HFF-Myc (cell line): ENCODE measurements at regions not wholly inside any gene's neighbourhood (a gene's known extent, or its start where the extent isn't known, plus 50 kb on each side); places are given as distances from the start of the nearest gene placed in this dataset.
"Not testable (repeated sequence)": the region's sequence is repeated elsewhere in the genome, so short reads cannot be mapped to it uniquely, and the experiment has no call there.

Source experiments
- DNase-seq: peaks from one replicate; pipeline ENCODE4 v3.0.0-alpha.2; 2011; ENCODE audit warnings: low read depth; ENCODE audit errors: extremely low read depth
- H3K4me3 ChIP-seq: replicated peaks from 2 replicates; pipeline ENCODE4 v1.5.1; 2011; ENCODE audit warnings: low read depth, mild to moderate bottlenecking, control low read depth, low read length
- CTCF ChIP-seq: IDR thresholded peaks from 2 replicates; pipeline ENCODE4 v1.5.1; 2012; ENCODE audit warnings: mild to moderate bottlenecking, low read depth, low read length, control low read depth; ENCODE audit errors: missing control alignments

- not testable (repeated sequence) for H3K4me3 ChIP-seq
These were observed 177.7 kb downstream of the OR4F29 start for GRCh38 chr1:273772-274171.

DNA sequence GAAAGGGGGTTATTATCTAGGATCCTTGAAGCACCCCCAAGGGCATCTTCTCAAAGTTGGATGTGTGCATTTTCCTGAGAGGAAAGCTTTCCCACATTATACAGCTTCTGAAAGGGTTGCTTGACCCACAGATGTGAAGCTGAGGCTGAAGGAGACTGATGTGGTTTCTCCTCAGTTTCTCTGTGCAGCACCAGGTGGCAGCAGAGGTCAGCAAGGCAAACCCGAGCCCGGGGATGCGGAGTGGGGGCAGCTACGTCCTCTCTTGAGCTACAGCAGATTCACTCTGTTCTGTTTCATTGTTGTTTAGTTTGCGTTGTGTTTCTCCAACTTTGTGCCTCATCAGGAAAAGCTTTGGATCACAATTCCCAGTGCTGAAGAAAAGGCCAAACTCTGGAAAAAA is 183.7 kb downstream of the OR4F29 start:
- TF ChIP-seq CTCF = peak; percentile 38
- DNase-seq, H3K4me3 ChIP-seq: not testable (repeated sequence)

More at GRCh38 chr1:273772-274171, 177.7 kb downstream of the OR4F29 start:
- DNase-seq = not testable (repeated sequence)
